ENCODE measurements at regions not wholly inside any gene's neighbourhood (a gene's known extent, or its start where the extent isn't known, plus 50 kb on each side); places are given as distances from the start of the nearest gene placed in this dataset.

GRCh38 chr20:40055711-40056110 is 633.3 kb downstream of the MAFB start:
- H3K36me3 Mint-ChIP-seq (ENCODE audit: low read depth): no peaks in the 10 kb centered on the region
- H3K9me3 ChIP-seq (ENCODE audit: control insufficient read depth in 1 of 2, insufficient read depth in 1 of 2, low read length in 2 of 2): peaks cover 0 to under 1% of the 10 kb centered on the region in 2 experiments
- H3K4me1 ChIP-seq (ENCODE audit: insufficient read depth, low read length): no peaks in the 10 kb centered on the region
- no peaks in the 10 kb centered on the region for H3K4me1 Mint-ChIP-seq (ENCODE audit: low read depth)
- ATAC-seq (ENCODE audit: poor library complexity): no peak
- H3K4me3 Mint-ChIP-seq: no peak overlapping the region
- no peak for DNase-seq
- H3K27me3 Mint-ChIP-seq: peaks cover 6% of the 10 kb centered on the region
- no peaks in the 10 kb centered on the region for H3K36me3 ChIP-seq (ENCODE audit: insufficient read depth, low read length)
- H3K27ac ChIP-seq (ENCODE audit: low read depth in 1 of 2, low read length in 2 of 2): no peak overlapping the region
- POLR2A ChIA-PET: no interaction called here
- CTCF ChIA-PET: no interaction called here
- no peak overlapping the region for H3K27ac Mint-ChIP-seq
- H3K9me3 Mint-ChIP-seq: peaks cover 8% of the 10 kb centered on the region
- TF ChIP-seq CTCF (IDR thresholded peaks at IDR 0.05): no peak
- H3K27me3 ChIP-seq (ENCODE audit: control insufficient read depth in 1 of 2, insufficient read depth in 2 of 2, low read length in 2 of 2): no peaks in the 10 kb centered on the region
- H3K4me3 ChIP-seq (ENCODE audit: low read length): no peak overlapping the region
- intact Hi-C loops (cut with DNase I, micrococcal nuclease): no loop called here

- TF ChIP-seq CTCF (IDR thresholded peaks at IDR 0.05): no peak
- DNase-seq (no peak), ATAC-seq (ENCODE audit: poor library complexity) (no peak)
Measured at GRCh38 chr20:40054311-40054710, 634.7 kb downstream of the MAFB start.

GRCh38 chr20:40050596-40050995 is 638.4 kb downstream of the MAFB start:
- intact Hi-C loops (cut with DNase I, micrococcal nuclease): no loop called here
- CTCF ChIA-PET: no interaction called here
- no peak for TF ChIP-seq CTCF (IDR thresholded peaks at IDR 0.05)
- H3K4me1 Mint-ChIP-seq (ENCODE audit: low read depth): no peaks in the 10 kb centered on the region
- no peaks in the 10 kb centered on the region for H3K4me1 ChIP-seq (ENCODE audit: insufficient read depth, low read length)
- no peak overlapping the region for H3K4me3 ChIP-seq (ENCODE audit: low read length)
- no peak overlapping the region for H3K27ac ChIP-seq (ENCODE audit: low read depth in 1 of 2, low read length in 2 of 2)
- H3K27ac Mint-ChIP-seq: no peak overlapping the region
- H3K27me3 ChIP-seq (ENCODE audit: control insufficient read depth in 1 of 2, insufficient read depth in 2 of 2, low read length in 2 of 2): no peaks in the 10 kb centered on the region
- ATAC-seq (ENCODE audit: poor library complexity): no peak
- H3K36me3 ChIP-seq (ENCODE audit: insufficient read depth, low read length): no peaks in the 10 kb centered on the region
- POLR2A ChIA-PET: no interaction called here
- H3K36me3 Mint-ChIP-seq (ENCODE audit: low read depth): no peaks in the 10 kb centered on the region
- no peak overlapping the region for H3K4me3 Mint-ChIP-seq
- no peaks in the 10 kb centered on the region for H3K9me3 Mint-ChIP-seq
- H3K27me3 Mint-ChIP-seq: peaks cover 9% of the 10 kb centered on the region
- H3K9me3 ChIP-seq (ENCODE audit: control insufficient read depth in 1 of 2, insufficient read depth in 1 of 2, low read length in 2 of 2): no peaks in the 10 kb centered on the region
- no peak for DNase-seq

More at GRCh38 chr20:40054311-40054710, 634.7 kb downstream of the MAFB start:
- CTCF ChIA-PET: no interaction called here
- H3K27me3 ChIP-seq (ENCODE audit: control insufficient read depth in 1 of 2, insufficient read depth in 2 of 2, low read length in 2 of 2): no peaks in the 10 kb centered on the region
- intact Hi-C loops (cut with DNase I, micrococcal nuclease): no loop called here
- H3K4me1 Mint-ChIP-seq (ENCODE audit: low read depth): no peaks in the 10 kb centered on the region
- POLR2A ChIA-PET: no interaction called here
- peaks cover 6% of the 10 kb centered on the region for H3K27me3 Mint-ChIP-seq
- H3K9me3 Mint-ChIP-seq: peaks cover under 1% of the 10 kb centered on the region
- H3K9me3 ChIP-seq (ENCODE audit: control insufficient read depth in 1 of 2, insufficient read depth in 1 of 2, low read length in 2 of 2): no peaks in the 10 kb centered on the region
- H3K27ac Mint-ChIP-seq: no peak overlapping the region
- H3K36me3 ChIP-seq (ENCODE audit: insufficient read depth, low read length): no peaks in the 10 kb centered on the region
- H3K4me1 ChIP-seq (ENCODE audit: insufficient read depth, low read length): no peaks in the 10 kb centered on the region
- H3K27ac ChIP-seq (ENCODE audit: low read depth in 1 of 2, low read length in 2 of 2): no peak overlapping the region
- no peaks in the 10 kb centered on the region for H3K36me3 Mint-ChIP-seq (ENCODE audit: low read depth)
- H3K4me3 Mint-ChIP-seq: no peak overlapping the region
- no peak overlapping the region for H3K4me3 ChIP-seq (ENCODE audit: low read length)
